ENCODE measurements at regions not wholly inside any gene's neighbourhood (a gene's known extent, or its start where the extent isn't known, plus 50 kb on each side); places are given as distances from the start of the nearest gene placed in this dataset.

DNA sequence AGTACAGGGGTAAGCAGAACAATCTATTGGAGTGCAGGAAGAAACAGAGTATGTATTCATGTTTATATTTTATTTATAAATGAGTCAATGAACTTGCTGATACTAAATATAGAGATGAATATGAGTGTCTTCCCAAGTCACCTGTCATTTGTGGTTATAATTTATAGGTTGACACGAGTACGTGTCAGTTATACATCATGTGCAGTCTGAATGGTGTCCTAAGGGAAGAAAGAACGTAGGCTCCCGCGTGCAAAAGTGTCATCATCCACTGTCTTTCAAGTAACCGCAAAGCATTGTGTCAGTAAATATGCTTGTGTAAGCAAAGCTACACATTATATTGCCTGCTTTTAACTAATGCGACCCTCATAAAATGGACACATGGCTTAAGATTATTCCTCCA lies 786.1 kb downstream of the KCNJ2 start:
- Histone ChIP-seq H2AFZ (no peak overlapping the region), H3K27me3 (ENCODE audit: insufficient read depth, low read depth) (no peaks in the 10 kb centered on the region), H3K79me2 (ENCODE audit: low read depth) (no peaks in the 10 kb centered on the region), H3K4me3 (no peak overlapping the region), H4K20me1 (ENCODE audit: insufficient read depth) (no peaks in the 10 kb centered on the region), H3K27ac (no peak overlapping the region), H3K4me2 (no peak overlapping the region), H3K4me1 (replicated peaks; ENCODE audit: insufficient read depth) (no peaks in the 10 kb centered on the region), H3K9me3 (ENCODE audit: insufficient read depth, low read depth) (no peaks in the 10 kb centered on the region), H3F3A (ENCODE audit: insufficient read depth, low read depth) (no peaks in the 10 kb centered on the region), H3K9me2 (ENCODE audit: insufficient read depth) (no peaks in the 10 kb centered on the region), H3K36me3 (ENCODE audit: low read depth) (no peaks in the 10 kb centered on the region)
- no peak for DNase-seq
- CTCF ChIA-PET = no interaction called here
- POLR2A ChIA-PET (ENCODE audit: unreplicated experiment) = no interaction called here
- BruUV-seq (replicated peaks) = no TSS peak
- TF ChIP-seq EZH2 (IDR thresholded peaks at IDR 0.05; ENCODE audit: low read depth) = no peak
- TF ChIP-seq, protein P1, sequence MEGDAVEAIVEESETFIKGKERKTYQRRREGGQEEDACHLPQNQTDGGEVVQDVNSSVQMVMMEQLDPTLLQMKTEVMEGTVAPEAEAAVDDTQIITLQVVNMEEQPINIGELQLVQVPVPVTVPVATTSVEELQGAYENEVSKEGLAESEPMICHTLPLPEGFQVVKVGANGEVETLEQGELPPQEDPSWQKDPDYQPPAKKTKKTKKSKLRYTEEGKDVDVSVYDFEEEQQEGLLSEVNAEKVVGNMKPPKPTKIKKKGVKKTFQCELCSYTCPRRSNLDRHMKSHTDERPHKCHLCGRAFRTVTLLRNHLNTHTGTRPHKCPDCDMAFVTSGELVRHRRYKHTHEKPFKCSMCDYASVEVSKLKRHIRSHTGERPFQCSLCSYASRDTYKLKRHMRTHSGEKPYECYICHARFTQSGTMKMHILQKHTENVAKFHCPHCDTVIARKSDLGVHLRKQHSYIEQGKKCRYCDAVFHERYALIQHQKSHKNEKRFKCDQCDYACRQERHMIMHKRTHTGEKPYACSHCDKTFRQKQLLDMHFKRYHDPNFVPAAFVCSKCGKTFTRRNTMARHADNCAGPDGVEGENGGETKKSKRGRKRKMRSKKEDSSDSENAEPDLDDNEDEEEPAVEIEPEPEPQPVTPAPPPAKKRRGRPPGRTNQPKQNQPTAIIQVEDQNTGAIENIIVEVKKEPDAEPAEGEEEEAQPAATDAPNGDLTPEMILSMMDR (conservative IDR thresholded peaks at IDR 0.05) = no peak
- intact Hi-C loops (cut with micrococcal nuclease; ENCODE audit: unreplicated experiment) = no loop called here

DNA sequence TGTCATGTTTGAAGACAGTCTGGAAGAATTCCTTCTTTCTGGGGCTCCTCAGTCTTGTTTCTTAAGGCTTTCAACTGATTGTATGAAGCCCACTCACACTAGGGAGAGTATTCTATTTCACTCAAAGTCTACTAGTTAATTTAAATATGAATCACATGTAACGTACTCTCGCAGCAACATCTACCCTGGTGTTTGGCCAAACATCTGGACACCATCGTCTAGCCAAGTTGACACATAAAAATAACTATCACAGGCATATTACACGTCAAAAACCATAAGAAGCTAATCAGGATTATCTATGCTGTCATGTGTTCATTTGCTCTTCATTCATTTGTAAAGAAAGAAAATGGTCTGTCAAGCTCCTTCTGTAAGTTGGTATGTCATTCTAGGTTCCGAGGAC lies 787.4 kb downstream of the KCNJ2 start:
- no peaks in the 10 kb centered on the region for H3K4me1 ChIP-seq (replicated peaks; ENCODE audit: insufficient read depth)
- H2AFZ ChIP-seq = no peak overlapping the region
- no peaks in the 10 kb centered on the region for H3F3A ChIP-seq (ENCODE audit: insufficient read depth, low read depth)
- no peaks in the 10 kb centered on the region for H3K36me3 ChIP-seq (ENCODE audit: low read depth)
- DNase-seq = no peak
- no peak overlapping the region for H3K4me2 ChIP-seq
- no peak overlapping the region for H3K4me3 ChIP-seq
- H3K27ac ChIP-seq = no peak overlapping the region
- intact Hi-C loops (cut with micrococcal nuclease; ENCODE audit: unreplicated experiment) = no loop called here
- no peaks in the 10 kb centered on the region for H3K79me2 ChIP-seq (ENCODE audit: low read depth)
- no peaks in the 10 kb centered on the region for H4K20me1 ChIP-seq (ENCODE audit: insufficient read depth)
- no peaks in the 10 kb centered on the region for H3K9me2 ChIP-seq (ENCODE audit: insufficient read depth)
- no peaks in the 10 kb centered on the region for H3K27me3 ChIP-seq (ENCODE audit: insufficient read depth, low read depth)
- no peaks in the 10 kb centered on the region for H3K9me3 ChIP-seq (ENCODE audit: insufficient read depth, low read depth)
- TF ChIP-seq, protein P1 (conservative IDR thresholded peaks at IDR 0.05) = no peak
- TF ChIP-seq EZH2 (IDR thresholded peaks at IDR 0.05; ENCODE audit: low read depth) = no peak
- CTCF ChIA-PET = no interaction called here
- POLR2A ChIA-PET (ENCODE audit: unreplicated experiment) = no interaction called here
- BruUV-seq (replicated peaks) = no TSS peak

DNA sequence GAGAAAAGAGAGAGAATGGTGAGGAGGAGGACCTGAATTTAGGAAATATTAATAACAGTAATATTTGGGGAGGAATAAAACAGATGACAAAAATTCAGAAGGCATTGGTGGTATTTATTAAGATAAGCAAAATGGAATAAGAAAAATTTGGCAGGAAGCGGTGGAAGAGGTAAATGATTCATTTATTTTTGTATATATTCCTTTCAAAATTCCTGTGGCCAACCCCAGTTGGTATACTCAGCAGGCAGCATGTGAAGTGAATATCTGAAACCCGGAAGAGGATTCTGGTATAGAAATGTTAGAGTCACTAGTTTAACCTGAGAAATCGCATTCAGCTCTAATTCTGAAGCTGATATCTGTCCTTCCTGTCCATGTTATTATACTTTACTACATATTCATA lies 792.0 kb downstream of the KCNJ2 start:
- ChIA-PET POLR2A (ENCODE audit: unreplicated experiment) (no interaction called here), CTCF (no interaction called here)
- Histone ChIP-seq H3K36me3 (ENCODE audit: low read depth) (no peaks in the 10 kb centered on the region), H3K9me2 (ENCODE audit: insufficient read depth) (no peaks in the 10 kb centered on the region), H3K27me3 (ENCODE audit: insufficient read depth, low read depth) (no peaks in the 10 kb centered on the region), H3K9me3 (ENCODE audit: insufficient read depth, low read depth) (no peaks in the 10 kb centered on the region), H3K79me2 (ENCODE audit: low read depth) (no peaks in the 10 kb centered on the region), H3K4me2 (no peak overlapping the region), H3K4me3 (no peak overlapping the region), H3F3A (ENCODE audit: insufficient read depth, low read depth) (no peaks in the 10 kb centered on the region), H3K4me1 (replicated peaks; ENCODE audit: insufficient read depth) (no peaks in the 10 kb centered on the region), H3K27ac (no peak overlapping the region), H2AFZ (no peak overlapping the region), H4K20me1 (ENCODE audit: insufficient read depth) (no peaks in the 10 kb centered on the region)
- DNase-seq = no peak
- TF ChIP-seq EZH2 (IDR thresholded peaks at IDR 0.05; ENCODE audit: low read depth) = no peak
- TF ChIP-seq, protein P1 (conservative IDR thresholded peaks at IDR 0.05) = no peak
- BruUV-seq (replicated peaks) = no TSS peak
- intact Hi-C loops (cut with micrococcal nuclease; ENCODE audit: unreplicated experiment) = no loop called here

Data from PC-9 (cell line).